ENCODE measurements at regions not wholly inside any gene's neighbourhood (a gene's known extent, or its start where the extent isn't known, plus 50 kb on each side); places are given as distances from the start of the nearest gene placed in this dataset.

DNA sequence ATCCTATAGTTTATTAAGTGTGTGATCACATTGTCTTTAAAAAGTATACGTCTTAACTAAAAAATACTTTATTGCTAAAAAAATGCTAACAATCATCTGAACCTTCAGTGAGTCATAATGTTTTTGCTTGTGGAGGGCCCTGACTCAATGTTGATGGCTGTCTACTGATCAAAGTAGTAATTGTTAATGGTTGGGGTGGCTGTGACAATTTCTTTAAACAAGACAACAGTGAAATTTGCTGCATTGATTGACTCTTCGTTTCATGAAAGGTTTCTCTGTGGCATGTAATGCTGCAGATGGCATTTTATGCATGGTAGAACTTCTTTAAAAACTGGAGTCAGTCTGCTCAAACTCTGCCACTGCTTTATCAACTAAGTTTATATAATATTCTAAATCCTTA, 101.4 kb upstream of the IL15 start:
- TF ChIP-seq EZH2 (IDR thresholded peaks at IDR 0.05; ENCODE audit: low read depth, low read length, severe bottlenecking) (no peak), EP300 (IDR thresholded peaks at IDR 0.05; ENCODE audit: borderline replicate concordance in 1 of 2, low read depth in 2 of 2, low read length in 2 of 2) (no peak), CTCF (IDR thresholded peaks at IDR 0.05; ENCODE audit: control extremely low read depth in 1 of 3, insufficient read depth in 1 of 3, low read depth in 1 of 3, low read length in 3 of 3) (no peak), JUND (IDR thresholded peaks at IDR 0.05; ENCODE audit: low read length) (no peak), POLR2AphosphoS5 (IDR thresholded peaks at IDR 0.05; ENCODE audit: low read depth, low read length) (no peak), POLR2A (IDR thresholded peaks at IDR 0.05; ENCODE audit: control extremely low read depth in 1 of 2, low read depth in 2 of 2, low read length in 2 of 2) (no peak), NRF1 (IDR thresholded peaks at IDR 0.05; ENCODE audit: low read depth, low read length) (no peak)
- TF ChIP-seq, protein P1, sequence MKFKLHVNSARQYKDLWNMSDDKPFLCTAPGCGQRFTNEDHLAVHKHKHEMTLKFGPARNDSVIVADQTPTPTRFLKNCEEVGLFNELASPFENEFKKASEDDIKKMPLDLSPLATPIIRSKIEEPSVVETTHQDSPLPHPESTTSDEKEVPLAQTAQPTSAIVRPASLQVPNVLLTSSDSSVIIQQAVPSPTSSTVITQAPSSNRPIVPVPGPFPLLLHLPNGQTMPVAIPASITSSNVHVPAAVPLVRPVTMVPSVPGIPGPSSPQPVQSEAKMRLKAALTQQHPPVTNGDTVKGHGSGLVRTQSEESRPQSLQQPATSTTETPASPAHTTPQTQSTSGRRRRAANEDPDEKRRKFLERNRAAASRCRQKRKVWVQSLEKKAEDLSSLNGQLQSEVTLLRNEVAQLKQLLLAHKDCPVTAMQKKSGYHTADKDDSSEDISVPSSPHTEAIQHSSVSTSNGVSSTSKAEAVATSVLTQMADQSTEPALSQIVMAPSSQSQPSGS (IDR thresholded peaks at IDR 0.05; ENCODE audit: low read length): no peak

Measured in H1 (cell line).